ENCODE measurements at regions not wholly inside any gene's neighbourhood (a gene's known extent, or its start where the extent isn't known, plus 50 kb on each side); places are given as distances from the start of the nearest gene placed in this dataset.

DNA sequence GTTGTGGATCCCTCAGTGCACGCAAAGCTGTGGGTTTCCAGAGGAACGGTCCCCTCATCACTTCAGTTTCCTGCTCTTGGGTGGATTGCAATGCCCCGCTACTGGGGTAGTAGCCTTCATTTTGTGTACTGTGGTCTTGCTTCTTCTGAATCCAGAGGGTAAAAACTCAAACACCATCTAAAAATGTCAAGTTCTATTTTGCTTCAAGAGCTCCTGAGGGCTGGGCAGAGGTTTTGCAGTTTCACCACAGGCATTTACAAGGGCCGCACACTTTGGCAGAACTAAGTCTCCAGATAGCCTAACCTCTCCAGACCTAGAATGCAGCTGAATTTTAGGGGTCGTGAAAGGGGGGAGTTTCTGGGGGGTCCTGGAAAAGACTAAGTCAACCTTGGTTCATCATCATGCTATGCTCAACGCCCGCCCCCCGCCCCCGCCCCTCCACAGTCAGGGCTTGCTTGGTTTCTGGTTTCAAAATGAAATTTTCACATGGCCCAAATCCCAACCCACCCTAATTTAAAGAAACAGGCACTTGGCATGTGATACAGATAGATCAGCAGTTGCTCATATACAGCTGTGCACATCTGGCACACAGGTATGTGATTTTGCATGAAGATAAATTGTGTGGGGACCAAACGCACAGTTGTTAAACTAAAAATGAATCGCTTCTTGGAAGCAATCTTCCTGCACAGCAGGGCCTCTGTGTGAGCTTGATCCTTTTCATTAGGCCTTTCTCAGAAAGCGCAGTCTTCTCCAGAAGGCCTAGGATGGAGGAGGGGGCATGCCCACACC, 329.6 kb downstream of the OSR1 start:
- Histone ChIP-seq H3K4me2 (ENCODE audit: insufficient read depth, low read length) (no peak overlapping the region), H3K4me1 (ENCODE audit: control insufficient read depth, extremely low read depth, insufficient read depth, low read length) (no peaks in the 10 kb centered on the region), H3K9me1 (replicated peaks; ENCODE audit: control insufficient read depth, extremely low read depth, insufficient read depth, low read length) (no peaks in the 10 kb centered on the region), H4K20me1 (replicated peaks; ENCODE audit: control insufficient read depth, extremely low read depth, insufficient read depth, low read length) (no peaks in the 10 kb centered on the region), H3K27me3 (ENCODE audit: control insufficient read depth in 2 of 2, insufficient read depth in 2 of 2, low read length in 2 of 2) (no peaks in the 10 kb centered on the region), H3K4me3 (replicated peaks in 1 of 3; ENCODE audit: insufficient read depth in 1 of 3, low read depth in 1 of 3, low read length in 3 of 3) (no peak overlapping the region), H2AFZ (ENCODE audit: low read depth, low read length) (no peak overlapping the region), H3K27ac (ENCODE audit: insufficient read depth, low read depth, low read length) (no peak overlapping the region), H3K79me2 (ENCODE audit: control insufficient read depth, insufficient read depth, low read length) (no peaks in the 10 kb centered on the region), H3K36me3 (ENCODE audit: control insufficient read depth in 2 of 2, extremely low read depth in 1 of 2, insufficient read depth in 2 of 2, low read length in 2 of 2) (no peaks in the 10 kb centered on the region), H3K9me3 (replicated peaks; ENCODE audit: control insufficient read depth, insufficient read depth, low read length) (no peaks in the 10 kb centered on the region), H3K9ac (replicated peaks; ENCODE audit: extremely low read depth, insufficient read depth, low read length) (no peak overlapping the region)
- TF ChIP-seq FOS (IDR thresholded peaks at IDR 0.05; ENCODE audit: borderline replicate concordance, insufficient read depth, low read length) (no peak), MYC (IDR thresholded peaks at IDR 0.05; ENCODE audit: low read depth, low read length) (no peak), EZH2 (IDR thresholded peaks at IDR 0.05; ENCODE audit: borderline replicate concordance, low read depth, low read length, severe bottlenecking) (no peak), POLR2AphosphoS5 (IDR thresholded peaks at IDR 0.05; ENCODE audit: insufficient read depth, low read depth, low read length) (no peak), POLR2A (IDR thresholded peaks at IDR 0.05; ENCODE audit: low read depth, low read length) (no peak), GATA2 (IDR thresholded peaks at IDR 0.05; ENCODE audit: insufficient read depth, insufficient read length, low read depth, low read length) (no peak), JUN (IDR thresholded peaks at IDR 0.05; ENCODE audit: borderline replicate concordance, insufficient read depth, insufficient read length, low read depth) (no peak)
- TF ChIP-seq, protein P1, sequence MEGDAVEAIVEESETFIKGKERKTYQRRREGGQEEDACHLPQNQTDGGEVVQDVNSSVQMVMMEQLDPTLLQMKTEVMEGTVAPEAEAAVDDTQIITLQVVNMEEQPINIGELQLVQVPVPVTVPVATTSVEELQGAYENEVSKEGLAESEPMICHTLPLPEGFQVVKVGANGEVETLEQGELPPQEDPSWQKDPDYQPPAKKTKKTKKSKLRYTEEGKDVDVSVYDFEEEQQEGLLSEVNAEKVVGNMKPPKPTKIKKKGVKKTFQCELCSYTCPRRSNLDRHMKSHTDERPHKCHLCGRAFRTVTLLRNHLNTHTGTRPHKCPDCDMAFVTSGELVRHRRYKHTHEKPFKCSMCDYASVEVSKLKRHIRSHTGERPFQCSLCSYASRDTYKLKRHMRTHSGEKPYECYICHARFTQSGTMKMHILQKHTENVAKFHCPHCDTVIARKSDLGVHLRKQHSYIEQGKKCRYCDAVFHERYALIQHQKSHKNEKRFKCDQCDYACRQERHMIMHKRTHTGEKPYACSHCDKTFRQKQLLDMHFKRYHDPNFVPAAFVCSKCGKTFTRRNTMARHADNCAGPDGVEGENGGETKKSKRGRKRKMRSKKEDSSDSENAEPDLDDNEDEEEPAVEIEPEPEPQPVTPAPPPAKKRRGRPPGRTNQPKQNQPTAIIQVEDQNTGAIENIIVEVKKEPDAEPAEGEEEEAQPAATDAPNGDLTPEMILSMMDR (IDR thresholded peaks at IDR 0.05; ENCODE audit: extremely low read depth in 1 of 2, insufficient read depth in 1 of 2, low read depth in 1 of 2, low read length in 2 of 2) = no peak
- TF ChIP-seq, protein P2, sequence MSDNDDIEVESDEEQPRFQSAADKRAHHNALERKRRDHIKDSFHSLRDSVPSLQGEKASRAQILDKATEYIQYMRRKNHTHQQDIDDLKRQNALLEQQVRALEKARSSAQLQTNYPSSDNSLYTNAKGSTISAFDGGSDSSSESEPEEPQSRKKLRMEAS (IDR thresholded peaks at IDR 0.05; ENCODE audit: insufficient read depth, insufficient read length) = no peak
- DNase-seq (ENCODE audit: low read depth, low spot score) (no peak), FAIRE-seq (no peak)
- intact Hi-C loops (cut with micrococcal nuclease) = no loop called here
- ChIA-PET POLR2A (interaction anchor here (0.6 kb wide), 1 partner anchor 852 kb away, joined by 3 read pairs; no protein-coding TSS in a partner anchor), CTCF (no interaction called here)
- dilution Hi-C loops (cut with MboI; ENCODE audit: extremely low pct_ligation_motif_present, low sequenced_read_pairs) = no loop called here
- BruUV-seq (replicated peaks) = no TSS peak

Data from endothelial cell of umbilical vein (primary cell).